HG03342 (cell line): ENCODE measurements at regions not wholly inside any gene's neighbourhood (a gene's known extent, or its start where the extent isn't known, plus 50 kb on each side); places are given as distances from the start of the nearest gene placed in this dataset.

Source experiments
- ATAC-seq: cut with Tn5 transposase; IDR thresholded peaks from one replicate; pipeline ENCODE4 v1.9.1; 2021; ENCODE audit warnings: mild to moderate bottlenecking, moderate library complexity; ENCODE audit not compliant: unreplicated experiment

DNA sequence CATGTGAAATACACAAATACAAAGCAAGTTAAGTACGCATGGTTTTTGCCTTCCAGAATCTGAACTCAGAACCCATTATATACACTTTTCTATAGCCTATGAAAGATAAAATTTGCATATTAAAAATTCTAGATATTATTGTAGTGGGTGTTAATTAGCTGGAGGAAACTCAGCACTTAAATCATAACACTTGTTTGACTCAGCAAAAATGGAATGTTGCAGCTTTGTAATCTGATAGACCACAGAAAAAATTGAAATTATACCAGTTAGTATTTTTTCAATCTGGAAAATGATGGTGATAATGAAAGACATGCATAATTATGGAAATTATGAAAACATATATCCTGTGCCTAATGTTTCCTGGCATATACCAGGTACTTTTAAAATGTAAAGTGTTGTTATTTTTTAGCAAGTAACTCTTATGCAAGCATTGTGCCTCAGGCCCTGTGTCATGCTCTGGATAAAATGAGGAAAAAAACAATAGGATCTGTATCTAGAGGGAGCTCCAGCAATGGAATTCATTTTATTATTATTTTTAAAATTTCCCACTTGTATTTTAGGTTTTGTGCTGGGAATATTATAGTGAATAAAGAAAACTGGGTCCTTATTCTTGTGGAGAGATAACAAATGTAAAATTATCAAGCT lies 490.4 kb upstream of the SEMA3A start:
- ATAC-seq: no peak

- ATAC-seq: no peak
These were observed 488.0 kb upstream of the SEMA3A start for GRCh38 chr7:84682543-84682942.

DNA sequence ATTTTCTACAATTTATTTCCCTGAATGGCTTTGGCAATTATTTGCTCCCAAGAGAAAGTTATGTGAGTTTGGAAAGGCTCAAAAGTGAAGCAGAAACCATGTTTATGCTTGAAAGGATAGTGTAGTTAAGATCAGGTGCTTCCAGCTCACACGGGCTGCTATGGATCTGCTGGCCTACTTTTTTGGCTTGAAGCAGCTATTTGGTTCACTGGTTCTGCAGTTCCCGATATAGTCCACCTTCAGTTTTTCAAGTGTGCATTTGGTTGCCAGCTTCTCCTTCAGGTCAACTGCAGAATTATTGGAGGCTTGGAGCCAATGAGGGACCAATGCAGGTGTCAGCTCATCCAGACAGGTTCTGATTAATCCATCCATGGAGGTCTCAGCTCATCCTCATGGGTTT lies 484.3 kb upstream of the SEMA3A start:
- no peak for ATAC-seq

DNA sequence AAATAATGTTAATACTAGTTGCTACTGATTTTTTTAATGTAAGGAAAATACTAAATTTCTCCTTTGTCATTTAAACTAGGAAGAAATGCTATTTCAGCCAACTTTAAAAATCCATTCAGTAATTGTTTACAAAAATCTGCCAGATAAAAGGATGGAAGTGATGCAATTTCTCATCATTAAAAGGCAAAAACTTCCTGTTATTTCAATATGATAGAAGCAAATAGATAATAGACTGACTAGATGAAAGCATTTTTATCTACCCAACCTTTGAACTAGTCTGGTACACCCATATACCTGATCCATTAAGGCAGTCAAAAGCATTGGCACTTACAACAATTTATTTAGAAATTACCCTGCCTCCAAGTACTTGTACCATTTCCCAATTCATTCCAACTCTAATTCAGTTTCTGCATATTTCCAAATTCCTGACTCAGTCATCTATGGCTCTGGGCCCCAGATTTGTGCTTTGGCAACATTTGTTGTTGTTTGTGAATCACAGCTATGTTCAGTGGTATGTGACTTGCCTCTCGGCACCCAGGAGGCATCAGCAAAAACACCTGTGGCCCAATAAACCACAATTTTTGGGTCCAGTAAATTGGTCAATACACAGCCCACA lies 482.6 kb upstream of the SEMA3A start:
- ATAC-seq: no peak

DNA sequence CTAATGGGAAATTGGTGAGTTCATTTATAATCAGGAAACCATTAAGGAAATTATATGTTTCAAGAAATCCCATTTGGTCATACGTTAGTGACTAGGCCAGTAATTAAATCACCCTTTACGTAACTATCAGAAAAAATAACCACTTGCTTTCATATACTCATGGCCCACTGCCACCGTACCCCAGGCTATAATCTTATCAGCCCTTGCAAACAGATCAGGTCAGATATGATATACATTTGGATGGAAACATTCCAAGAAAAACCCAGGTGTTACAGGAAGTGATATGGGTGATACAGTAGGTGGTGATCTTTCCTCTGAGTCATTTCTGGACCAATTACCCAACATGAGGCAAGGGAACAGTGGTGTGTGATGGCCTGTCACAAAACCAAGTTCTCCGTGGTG lies 481.0 kb upstream of the SEMA3A start:
- no peak for ATAC-seq

DNA sequence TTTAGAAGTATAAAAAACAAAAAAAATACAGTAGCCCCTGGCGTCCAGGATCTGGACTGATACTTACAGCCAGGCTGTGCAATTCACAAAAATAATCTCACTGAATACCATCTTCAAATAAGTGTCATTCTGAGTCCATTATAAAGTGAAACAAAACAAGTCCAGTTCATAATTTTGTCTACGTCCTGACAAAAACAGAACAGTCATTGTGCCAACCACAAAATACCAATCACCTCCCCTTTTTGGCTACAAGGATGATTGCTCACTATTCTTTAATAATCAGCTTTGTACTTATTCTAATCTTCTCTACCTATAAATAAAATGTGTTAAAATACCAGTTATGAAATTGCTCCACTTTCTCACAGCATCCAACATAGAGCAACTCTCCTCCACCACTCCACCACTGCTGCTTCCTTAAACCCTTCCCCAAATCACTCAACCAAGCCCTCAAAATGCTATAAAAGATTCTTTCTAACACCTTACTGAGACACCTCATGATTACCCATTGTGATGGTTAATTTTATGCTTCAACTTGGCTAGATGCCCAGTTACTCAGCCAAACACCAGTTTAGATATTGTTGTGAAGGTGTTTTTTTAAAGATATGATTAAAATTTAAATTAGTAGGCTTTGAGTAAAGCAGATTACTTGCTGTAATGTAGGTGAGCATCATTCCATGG lies 479.8 kb upstream of the SEMA3A start:
- no peak for ATAC-seq

DNA sequence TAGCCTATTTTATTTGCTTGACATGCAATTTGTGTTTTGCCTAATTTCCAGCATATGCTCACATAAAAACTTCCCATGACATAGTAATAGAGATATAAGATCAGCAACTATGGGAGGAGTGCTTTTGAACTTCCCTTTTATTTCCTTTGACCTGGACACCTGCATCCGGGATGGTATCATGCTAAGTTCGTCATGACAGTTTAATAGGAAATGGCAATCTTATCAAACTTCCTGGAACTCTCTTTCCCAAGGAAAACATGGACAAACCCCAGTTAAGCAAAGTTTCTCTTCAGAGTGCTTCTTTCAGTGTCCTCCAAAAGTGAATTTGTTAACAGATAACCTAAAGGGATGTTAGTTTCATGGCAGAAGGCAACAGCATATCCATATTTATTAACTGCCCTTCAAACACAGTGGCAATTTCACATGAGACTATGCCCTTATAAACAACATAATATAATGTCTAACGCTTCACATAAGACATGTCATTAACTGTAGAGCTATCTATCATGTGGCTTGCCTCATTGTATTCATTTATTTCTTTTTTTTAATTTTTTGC lies 474.7 kb upstream of the SEMA3A start:
- no peak for ATAC-seq

GRCh38 chr7:84668116-84668515 lies 473.5 kb upstream of the SEMA3A start:
- no peak for ATAC-seq

DNA sequence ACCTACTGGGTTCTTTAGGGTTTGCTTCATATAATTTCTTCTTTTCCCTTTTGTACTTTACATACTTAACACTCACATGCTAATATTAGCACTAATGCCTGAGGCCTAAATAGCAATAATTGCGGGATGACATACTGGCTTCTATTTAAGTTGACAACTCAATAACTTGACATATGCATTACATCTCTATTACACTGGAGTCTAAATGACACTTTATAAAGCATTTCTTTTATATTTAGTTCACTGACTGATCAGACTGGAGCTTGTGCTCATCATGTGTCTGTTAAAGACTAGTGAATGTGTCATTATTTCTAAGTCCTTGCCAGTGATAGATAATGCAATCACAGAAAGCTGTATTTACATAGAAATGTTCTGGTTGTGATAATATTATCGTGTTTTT lies 472.1 kb upstream of the SEMA3A start:
- ATAC-seq: no peak

DNA sequence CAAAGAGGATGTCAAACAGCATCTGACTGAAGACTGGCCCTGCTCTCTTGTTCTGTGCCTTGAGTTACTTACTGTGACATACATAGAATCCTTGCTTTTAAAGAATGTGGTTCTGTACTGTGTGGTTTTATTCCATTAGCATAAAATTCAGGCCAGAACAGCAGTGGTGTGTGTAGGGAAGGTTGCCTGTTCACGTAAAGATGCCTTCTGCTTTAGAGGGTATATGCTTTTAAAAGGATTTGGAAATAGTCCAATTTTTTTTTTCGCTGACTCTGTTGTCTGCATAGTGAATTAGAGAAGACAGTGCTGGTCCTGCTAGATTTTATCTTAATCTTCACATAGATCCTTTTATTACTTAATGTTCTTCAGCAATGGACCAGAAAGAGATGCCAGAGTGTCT lies 470.8 kb upstream of the SEMA3A start:
- no peak for ATAC-seq

- ATAC-seq: no peak
These were observed 470.0 kb upstream of the SEMA3A start for GRCh38 chr7:84664626-84665025.

DNA sequence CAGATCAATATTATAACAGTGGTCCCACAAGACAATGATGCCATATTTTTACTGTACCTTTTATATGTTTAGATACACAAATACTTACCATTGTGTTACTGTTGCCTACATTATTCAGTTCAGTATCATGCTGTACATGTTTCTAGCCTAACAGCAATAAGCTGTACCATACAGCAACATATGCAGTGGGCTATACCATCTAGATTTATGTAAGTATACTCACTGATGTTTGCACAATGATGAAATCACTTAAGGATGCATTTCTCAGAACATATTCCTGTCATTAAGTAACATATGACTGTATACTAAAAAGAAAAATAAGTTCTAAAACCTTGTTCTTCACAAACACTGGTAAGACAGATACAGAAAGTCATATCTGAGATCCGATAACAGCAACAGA lies 468.6 kb upstream of the SEMA3A start:
- no peak for ATAC-seq

- no peak for ATAC-seq
These were observed 463.7 kb upstream of the SEMA3A start for GRCh38 chr7:84658286-84658685.

DNA sequence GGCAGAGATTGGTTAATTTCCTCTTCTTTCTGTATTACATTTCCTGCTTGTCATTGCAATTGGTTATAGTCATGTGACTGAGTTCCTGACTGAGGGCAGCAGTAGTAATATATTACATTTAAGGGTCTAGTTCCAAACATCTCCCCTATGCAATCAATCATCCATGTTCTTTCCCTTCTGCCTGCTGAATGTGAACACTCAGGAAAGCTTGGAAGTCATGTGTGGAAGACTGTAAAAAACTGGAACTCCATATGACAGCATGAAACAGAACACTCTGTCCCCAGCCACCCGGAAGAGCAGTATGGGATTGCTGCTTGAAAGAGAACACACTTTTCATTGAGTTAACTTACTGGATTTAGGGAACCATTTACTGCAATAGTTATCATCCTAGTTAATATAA lies 459.7 kb upstream of the SEMA3A start:
- no peak for ATAC-seq

DNA sequence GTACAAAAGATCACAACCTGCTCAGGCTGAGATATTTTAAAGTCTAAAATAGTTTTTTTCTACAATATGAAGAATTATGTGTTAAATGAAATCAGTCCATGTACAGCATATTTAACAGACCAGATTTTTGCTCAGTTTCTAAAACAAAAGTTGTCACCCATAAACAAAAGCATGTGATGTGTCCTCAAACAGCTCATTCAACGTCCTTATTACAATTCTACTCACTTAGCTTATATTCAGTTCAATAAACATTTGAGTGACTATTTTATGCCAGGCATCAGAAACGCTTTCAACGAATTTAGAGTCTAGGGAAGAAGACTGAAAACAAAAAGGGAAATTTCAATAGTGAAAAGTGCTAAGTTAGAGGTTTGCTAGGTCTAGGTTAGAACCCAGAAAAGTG lies 457.3 kb upstream of the SEMA3A start:
- no peak for ATAC-seq

- no peak for ATAC-seq
These were observed 453.5 kb upstream of the SEMA3A start for GRCh38 chr7:84647797-84648757.

GRCh38 chr7:84642611-84643010 lies 448.0 kb upstream of the SEMA3A start:
- ATAC-seq: no peak

DNA sequence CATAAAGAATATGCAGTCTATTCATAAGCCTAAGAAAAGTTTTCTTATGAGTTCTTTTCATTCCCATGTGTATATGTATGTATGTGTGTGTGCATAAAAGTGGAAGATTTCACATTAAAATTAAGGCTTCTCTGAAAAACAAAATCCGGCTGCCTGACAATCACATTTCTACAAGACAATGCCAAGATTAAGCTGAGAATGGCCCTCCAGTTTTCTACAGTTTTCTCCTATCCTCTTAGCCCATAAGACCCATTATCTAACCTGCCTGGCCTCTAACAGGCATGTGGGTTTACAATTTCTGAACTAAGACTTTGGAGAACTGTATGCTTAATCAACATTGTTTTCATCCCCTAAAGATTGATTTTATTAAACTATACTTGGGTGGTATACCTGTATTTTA lies 446.0 kb upstream of the SEMA3A start:
- ATAC-seq: no peak

- ATAC-seq: no peak
These were observed 443.7 kb upstream of the SEMA3A start for GRCh38 chr7:84638339-84638697.

DNA sequence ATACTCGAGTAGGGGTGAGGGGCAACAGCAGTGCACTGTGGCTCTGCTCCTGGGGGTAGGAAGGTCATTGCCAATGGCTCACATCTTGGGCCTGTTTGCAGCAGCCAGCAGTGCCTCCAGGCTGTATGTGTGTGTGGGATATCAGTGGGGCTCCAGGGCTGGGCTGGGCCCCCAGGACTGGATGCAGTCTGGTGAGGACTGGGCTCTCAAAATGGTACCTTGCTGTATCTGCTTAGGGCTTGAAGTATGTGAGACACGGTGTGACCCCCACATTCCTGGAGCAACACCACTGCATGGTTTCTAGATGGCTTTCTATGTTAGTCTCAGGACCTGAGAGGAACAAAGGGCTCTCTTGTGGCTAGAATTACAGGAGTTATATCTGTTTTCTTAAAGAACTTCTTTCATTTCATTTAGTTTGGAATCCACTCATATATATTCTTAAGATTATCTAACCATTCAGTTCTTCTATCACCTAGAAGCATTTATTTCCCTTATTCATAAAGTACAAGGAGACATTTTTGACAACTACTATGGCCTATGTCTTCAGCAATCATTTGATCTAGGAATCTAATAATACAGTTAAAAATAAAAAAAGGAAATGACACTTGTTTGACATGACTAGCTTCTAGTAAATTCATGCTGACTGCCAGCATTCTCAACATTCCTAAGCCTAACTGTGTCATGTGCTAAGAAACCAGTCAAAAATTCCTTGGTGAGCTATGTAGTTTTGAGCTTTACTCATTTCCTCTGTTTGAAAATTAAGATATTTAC lies 443.2 kb upstream of the SEMA3A start:
- ATAC-seq: no peak
